B cell (primary cell): ENCODE measurements at regions not wholly inside any gene's neighbourhood (a gene's known extent, or its start where the extent isn't known, plus 50 kb on each side); places are given as distances from the start of the nearest gene placed in this dataset.

Experiments
- ATAC-seq: fragments of 200-7000 bp; cut with Tn5 transposase; one replicate; pipeline ENCODE4 v1.10.0; 2021; ENCODE audit warnings: low read depth, mild to moderate bottlenecking, moderate number of reproducible peaks, moderate library complexity
- CTCF ChIA-PET: fragments of 350-600 bp; sonication (Branson Sonifier 250); formaldehyde crosslinking; loops from one replicate; lab custom pipeline; 2021; ENCODE audit warnings: antibody characterized with exemption, inconsistent platforms; lab: Charles Lee
- POLR2A ChIA-PET: fragments of 350-600 bp; sonication (Branson Sonifier 250); formaldehyde crosslinking; loops from one replicate; lab custom pipeline; 2021; ENCODE audit warnings: antibody characterized with exemption; lab: Charles Lee
- DNase-seq: peaks from one replicate; pipeline ENCODE4 v3.0.0; 2013
- H2AFZ ChIP-seq: 2 replicates; pipeline ENCODE4 v1.6.1; 2012; ENCODE audit warnings: mild to moderate bottlenecking, low read depth, low read length; ENCODE audit not compliant: insufficient read depth, poor library complexity, severe bottlenecking
- H3K27ac ChIP-seq, 2 donors: 1 replicate in 1 of 2; 2 replicates in 1 of 2; pipeline ENCODE4 v1.5.1; 2012 to 2013; ENCODE audit warnings: low read length in 2 of 2, mild to moderate bottlenecking in 2 of 2, moderate library complexity in 1 of 2
- H3K27me3 ChIP-seq, 4 experiments: fragments of 200-600 bp in 1 of 4; sonication (generic) in 1 of 4; replicated peaks in 1 of 4; 1 replicate in 2 of 4; 2 replicates in 2 of 4; pipeline versions ENCODE4 v1.6.1 to v1.7.0; 2013 to 2016; ENCODE audit warnings: low read length in 3 of 4, mild to moderate bottlenecking in 2 of 4, mixed read lengths in 1 of 4, moderate library complexity in 1 of 4; ENCODE audit not compliant: insufficient read depth in 4 of 4, control insufficient read depth in 3 of 4; ENCODE audit errors: control extremely low read depth in 1 of 4
- H3K36me3 ChIP-seq, 2 experiments: replicated peaks in 1 of 2; 1 replicate in 1 of 2; 2 replicates in 1 of 2; pipeline versions ENCODE4 v1.6.1 to v1.7.1; 2013; ENCODE audit warnings: low read length in 1 of 2; ENCODE audit not compliant: insufficient read depth in 2 of 2, control insufficient read depth in 1 of 2; ENCODE audit errors: control extremely low read depth in 1 of 2, extremely low read depth in 1 of 2
- H3K4me1 ChIP-seq, 2 donors: fragments of 200-600 bp in 1 of 2; sonication (generic) in 1 of 2; 1 replicate in 1 of 2; 2 replicates in 1 of 2; pipeline versions ENCODE4 v1.5.1 to v1.6.1; 2013 to 2017; ENCODE audit warnings: low read length in 2 of 2; ENCODE audit not compliant: control insufficient read depth in 2 of 2, insufficient read depth in 2 of 2
- H3K4me2 ChIP-seq: replicated peaks from 2 replicates; pipeline ENCODE3; 2012; ENCODE audit warnings: mild to moderate bottlenecking, low read depth, low read length; ENCODE audit not compliant: poor library complexity, severe bottlenecking
- H3K4me3 ChIP-seq, 5 experiments: fragments of 200-600 bp in 1 of 5; sonication (generic) in 1 of 5; 1 replicate in 3 of 5; 2 replicates in 2 of 5; pipeline versions ENCODE4 v1.5.1 to v1.7.0; 2011 to 2016; ENCODE audit warnings: low read length in 4 of 5, mild to moderate bottlenecking in 4 of 5, low read depth in 2 of 5, control low read depth in 1 of 5, moderate library complexity in 1 of 5; ENCODE audit not compliant: insufficient read depth in 1 of 5; ENCODE audit errors: control extremely low read depth in 1 of 5, extremely low read depth in 1 of 5
- H3K79me2 ChIP-seq: fragments of 200-600 bp; sonication (generic); one replicate; pipeline ENCODE4 v1.6.0; 2016; ENCODE audit warnings: low read length; ENCODE audit not compliant: control insufficient read depth, insufficient read depth
- H3K9ac ChIP-seq: fragments of 200-600 bp; sonication (generic); 2 replicates; pipeline ENCODE4 v1.6.1; 2017; ENCODE audit warnings: mild to moderate bottlenecking, low read length, moderate library complexity
- H3K9me3 ChIP-seq, 3 donors: one replicate each; pipeline versions ENCODE4 v1.6.1 to v1.7.1; 2013; ENCODE audit warnings: low read length in 2 of 3; ENCODE audit not compliant: control insufficient read depth in 2 of 3, insufficient read depth in 1 of 3; ENCODE audit errors: control extremely low read depth in 1 of 3
- H4K20me1 ChIP-seq: 2 replicates; pipeline ENCODE4 v1.6.0; 2012; ENCODE audit warnings: mild to moderate bottlenecking, low read length; ENCODE audit not compliant: insufficient read depth, control insufficient read depth, poor library complexity, severe bottlenecking
- H3K27ac Mint-ChIP-seq: one replicate; pipeline ENCODE4 v1.8.0; 2021; ENCODE audit warnings: mixed read lengths
- H3K27me3 Mint-ChIP-seq: one replicate; pipeline ENCODE4 v1.8.0; 2021; ENCODE audit warnings: mixed read lengths
- H3K4me1 Mint-ChIP-seq: one replicate; pipeline ENCODE4 v1.8.0; 2021; ENCODE audit warnings: mixed read lengths
- H3K4me3 Mint-ChIP-seq: one replicate; pipeline ENCODE4 v1.8.0; 2021; ENCODE audit warnings: mixed read lengths
- H3K9me3 Mint-ChIP-seq: one replicate; pipeline ENCODE4 v1.8.0; 2022; ENCODE audit warnings: mixed read lengths; ENCODE audit not compliant: insufficient read depth
- EZH2 ChIP-seq: IDR thresholded peaks from 2 replicates; pipeline ENCODE4 v1.6.1; 2012; ENCODE audit warnings: borderline replicate concordance, low read depth, mild to moderate bottlenecking, moderate library complexity, low read length; ENCODE audit not compliant: insufficient read depth, poor library complexity, severe bottlenecking
- WGBS: methylation state at CpG from one replicate; pipeline ENCODE4 v1.1.5; 2013; ENCODE audit warnings: missing lambda C conversion rate; ENCODE audit not compliant: insufficient coverage; 5-methylcytosine and 5-hydroxymethylcytosine counted together
- intact Hi-C: fragments of 100-400 bp; cut with micrococcal nuclease; formaldehyde crosslinking; loops from one replicate; pipeline ENCODE4 v1.10.0; 2022
- TF ChIP-seq, protein P1 (sequence below): fragments of 200-600 bp; IDR thresholded peaks from one replicate; pipeline ENCODE4 v1.8.0; 2022; ENCODE audit warnings: antibody characterized with exemption, mild to moderate bottlenecking

DNA sequence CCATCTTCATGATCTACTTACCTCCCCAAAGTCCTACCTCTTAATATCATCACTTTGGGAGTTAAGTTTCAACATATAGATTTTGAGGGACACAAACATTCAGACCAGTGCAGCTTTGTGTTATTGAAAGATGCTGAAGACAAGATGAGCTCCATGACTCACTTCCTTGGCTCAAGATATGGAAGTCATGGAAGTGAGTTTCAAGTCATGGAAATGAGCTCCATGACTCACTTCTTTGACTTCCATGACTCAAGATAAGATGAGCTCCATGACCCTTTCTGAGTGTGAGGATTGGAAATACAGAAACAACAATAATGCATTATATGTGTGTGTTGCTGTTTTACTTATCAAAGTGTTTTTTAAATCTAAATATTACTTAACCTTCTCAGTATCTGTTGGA lies 170.2 kb upstream of the TPRG1 start:
- intact Hi-C loops = no loop called here
- H4K20me1 ChIP-seq = no peaks in the 10 kb centered on the region
- no peak overlapping the region for H3K4me3 ChIP-seq
- H3K27me3 Mint-ChIP-seq = no peaks in the 10 kb centered on the region
- H3K27me3 ChIP-seq = peaks cover 0 to 3% (median 0%) of the 10 kb centered on the region in 4 experiments
- H3K9me3 ChIP-seq = no peaks in the 10 kb centered on the region
- H3K27ac Mint-ChIP-seq = no peak overlapping the region
- no peaks in the 10 kb centered on the region for H3K4me1 Mint-ChIP-seq
- H3K4me2 ChIP-seq = no peak overlapping the region
- H3K4me3 Mint-ChIP-seq = no peak overlapping the region
- H3K79me2 ChIP-seq = no peaks in the 10 kb centered on the region
- no peaks in the 10 kb centered on the region for H3K36me3 ChIP-seq
- no peak overlapping the region for H3K27ac ChIP-seq
- no peak for DNase-seq
- no peaks in the 10 kb centered on the region for H3K9me3 Mint-ChIP-seq
- no peak for ATAC-seq
- CTCF ChIA-PET = no interaction called here
- POLR2A ChIA-PET = no interaction called here
- TF ChIP-seq, protein P1, sequence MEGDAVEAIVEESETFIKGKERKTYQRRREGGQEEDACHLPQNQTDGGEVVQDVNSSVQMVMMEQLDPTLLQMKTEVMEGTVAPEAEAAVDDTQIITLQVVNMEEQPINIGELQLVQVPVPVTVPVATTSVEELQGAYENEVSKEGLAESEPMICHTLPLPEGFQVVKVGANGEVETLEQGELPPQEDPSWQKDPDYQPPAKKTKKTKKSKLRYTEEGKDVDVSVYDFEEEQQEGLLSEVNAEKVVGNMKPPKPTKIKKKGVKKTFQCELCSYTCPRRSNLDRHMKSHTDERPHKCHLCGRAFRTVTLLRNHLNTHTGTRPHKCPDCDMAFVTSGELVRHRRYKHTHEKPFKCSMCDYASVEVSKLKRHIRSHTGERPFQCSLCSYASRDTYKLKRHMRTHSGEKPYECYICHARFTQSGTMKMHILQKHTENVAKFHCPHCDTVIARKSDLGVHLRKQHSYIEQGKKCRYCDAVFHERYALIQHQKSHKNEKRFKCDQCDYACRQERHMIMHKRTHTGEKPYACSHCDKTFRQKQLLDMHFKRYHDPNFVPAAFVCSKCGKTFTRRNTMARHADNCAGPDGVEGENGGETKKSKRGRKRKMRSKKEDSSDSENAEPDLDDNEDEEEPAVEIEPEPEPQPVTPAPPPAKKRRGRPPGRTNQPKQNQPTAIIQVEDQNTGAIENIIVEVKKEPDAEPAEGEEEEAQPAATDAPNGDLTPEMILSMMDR = no peak
- TF ChIP-seq EZH2 = no peak
- no peaks in the 10 kb centered on the region for H3K4me1 ChIP-seq
- H2AFZ ChIP-seq = no peak overlapping the region
- H3K9ac ChIP-seq = no peak overlapping the region

DNA sequence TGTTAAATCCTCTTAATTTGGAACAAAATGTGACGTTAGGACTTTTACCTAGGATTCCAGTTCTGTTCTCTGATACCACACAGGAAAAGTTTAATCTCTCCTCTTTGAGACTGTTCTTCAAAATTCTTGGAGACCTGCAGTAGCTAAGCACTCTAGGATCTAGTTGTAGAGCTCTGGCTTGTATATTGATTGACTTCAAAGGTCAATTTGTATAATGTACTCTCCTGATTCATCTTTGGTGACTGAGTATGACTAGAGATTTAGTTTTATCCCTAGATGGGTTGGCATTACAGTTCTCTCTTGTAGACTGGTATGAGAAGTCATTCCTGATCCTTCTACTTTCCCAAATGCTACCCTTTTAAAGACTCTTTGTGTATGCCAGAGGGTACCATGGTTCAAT lies 168.4 kb upstream of the TPRG1 start:
- WGBS = no CpG with 5 or more reads among the region's 1 CpG
- H3K4me1 Mint-ChIP-seq = no peaks in the 10 kb centered on the region
- no peaks in the 10 kb centered on the region for H3K27me3 Mint-ChIP-seq
- POLR2A ChIA-PET = no interaction called here
- Histone ChIP-seq H3K4me2 (no peak overlapping the region), H3K4me3 (no peak overlapping the region), H3K36me3 (no peaks in the 10 kb centered on the region), H3K27ac (no peak overlapping the region), H4K20me1 (no peaks in the 10 kb centered on the region), H3K27me3 (peaks cover 0 to 3% (median 0%) of the 10 kb centered on the region in 4 experiments), H3K79me2 (no peaks in the 10 kb centered on the region), H3K9ac (no peak overlapping the region), H3K4me1 (no peaks in the 10 kb centered on the region), H2AFZ (no peak overlapping the region), H3K9me3 (peaks cover 0 to 2% (median 0%) of the 10 kb centered on the region in 3 donors)
- TF ChIP-seq, protein P1 = no peak
- no peak for TF ChIP-seq EZH2
- DNase-seq (no peak), ATAC-seq (no peak)
- intact Hi-C loops = no loop called here
- H3K4me3 Mint-ChIP-seq = no peak overlapping the region
- H3K27ac Mint-ChIP-seq = no peak overlapping the region
- CTCF ChIA-PET = no interaction called here
- no peaks in the 10 kb centered on the region for H3K9me3 Mint-ChIP-seq
